CD4-positive, alpha-beta memory T cell (primary cell): ENCODE measurements at regions not wholly inside any gene's neighbourhood (a gene's known extent, or its start where the extent isn't known, plus 50 kb on each side); places are given as distances from the start of the nearest gene placed in this dataset.
"Not testable (repeated sequence)": the region's sequence is repeated elsewhere in the genome, so short reads cannot be mapped to it uniquely, and the experiment has no call there.

ENCODE experiments used
- CTCF ChIA-PET: fragments of 350-600 bp; sonication (Branson Sonifier 250); formaldehyde crosslinking; loops from one replicate; lab custom pipeline; 2021; ENCODE audit warnings: inconsistent platforms; ENCODE audit not compliant: partially characterized antibody; lab: Charles Lee
- POLR2A ChIA-PET: fragments of 350-600 bp; sonication (Branson Sonifier 250); formaldehyde crosslinking; loops from one replicate; lab custom pipeline; 2021; ENCODE audit not compliant: partially characterized antibody; lab: Charles Lee
- DNase-seq, 5 donors: peaks; one replicate each; pipeline versions ENCODE4 v3.0.0 to v3.0.0-alpha.2; 2020 to 2022; ENCODE audit warnings: mixed read lengths in 1 of 5
- H3K27ac ChIP-seq: one replicate; pipeline ENCODE4 v1.7.0; 2013; ENCODE audit warnings: low read depth, low read length
- H3K27me3 ChIP-seq: 2 replicates; pipeline ENCODE4 v1.7.0; 2013; ENCODE audit warnings: mild to moderate bottlenecking, low read length, moderate library complexity; ENCODE audit not compliant: insufficient read depth
- H3K36me3 ChIP-seq: 2 replicates; pipeline ENCODE4 v1.7.0; 2013; ENCODE audit warnings: mild to moderate bottlenecking, low read length, moderate library complexity; ENCODE audit not compliant: insufficient read depth
- H3K4me1 ChIP-seq: 2 replicates; pipeline ENCODE4 v1.7.0; 2013; ENCODE audit warnings: mild to moderate bottlenecking, low read length, moderate library complexity; ENCODE audit not compliant: insufficient read depth
- H3K4me3 ChIP-seq, 2 donors: one replicate each; pipeline ENCODE4 v1.7.0; 2013; ENCODE audit warnings: low read length in 2 of 2, mild to moderate bottlenecking in 1 of 2
- H3K9me3 ChIP-seq, 2 donors: one replicate each; pipeline ENCODE4 v1.7.0; 2013; ENCODE audit warnings: low read length in 2 of 2, control low read depth in 1 of 2; ENCODE audit not compliant: control insufficient read depth in 1 of 2
- H3K27ac Mint-ChIP-seq, 7 donors: one replicate each; pipeline ENCODE4 v1.8.0; 2020 to 2021; ENCODE audit warnings: mixed read lengths in 7 of 7, mild to moderate bottlenecking in 6 of 7, inconsistent platforms in 3 of 7, moderate library complexity in 3 of 7
- H3K27me3 Mint-ChIP-seq, 2 donors: one replicate each; pipeline ENCODE4 v1.8.0; 2020 to 2021; ENCODE audit warnings: mixed read lengths in 2 of 2
- H3K36me3 Mint-ChIP-seq, 2 donors: one replicate each; pipeline ENCODE4 v1.8.0; 2020 to 2021; ENCODE audit warnings: mixed read lengths in 2 of 2, inconsistent platforms in 1 of 2, mild to moderate bottlenecking in 1 of 2
- H3K4me1 Mint-ChIP-seq, 4 donors: one replicate each; pipeline ENCODE4 v1.8.0; 2020 to 2021; ENCODE audit warnings: mixed read lengths in 4 of 4, mild to moderate bottlenecking in 1 of 4
- H3K4me3 Mint-ChIP-seq, 8 donors: one replicate each; pipeline ENCODE4 v1.8.0; 2020 to 2021; ENCODE audit warnings: mixed read lengths in 8 of 8, mild to moderate bottlenecking in 7 of 8, moderate library complexity in 6 of 8, inconsistent platforms in 3 of 8
- H3K9me3 Mint-ChIP-seq, 8 donors: one replicate each; pipeline ENCODE4 v1.8.0; 2020 to 2021; ENCODE audit warnings: mixed read lengths in 8 of 8, mild to moderate bottlenecking in 5 of 8, inconsistent platforms in 3 of 8, moderate library complexity in 1 of 8
- intact Hi-C: fragments of 100-400 bp; cut with micrococcal nuclease; formaldehyde crosslinking; loops from one replicate; pipeline ENCODE4 v1.15.1; 2023

GRCh38 chr17:52885882-52886281, 727.4 kb upstream of the CA10 start:
- H3K4me1 Mint-ChIP-seq, result no peaks in the 10 kb centered on the region
- no peaks in the 10 kb centered on the region for H3K36me3 ChIP-seq
- no peak overlapping the region for H3K27ac ChIP-seq
- DNase-seq, result no peak
- no peak overlapping the region for H3K4me3 ChIP-seq
- H3K4me3 Mint-ChIP-seq, result no peak overlapping the region
- H3K4me1 ChIP-seq, result no peaks in the 10 kb centered on the region
- no peaks in the 10 kb centered on the region for H3K27me3 ChIP-seq
- ChIA-PET CTCF (no interaction called here), POLR2A (no interaction called here)
- peaks cover 0 to 12% (median 6%) of the 10 kb centered on the region in 8 donors for H3K9me3 Mint-ChIP-seq
- no peaks in the 10 kb centered on the region for H3K9me3 ChIP-seq
- no peaks in the 10 kb centered on the region for H3K36me3 Mint-ChIP-seq
- H3K27me3 Mint-ChIP-seq, result peaks cover 0 to 2% of the 10 kb centered on the region in 2 donors
- H3K27ac Mint-ChIP-seq, result no peak overlapping the region
- intact Hi-C loops, result no loop called here

- H3K27ac Mint-ChIP-seq, H3K9me3 ChIP-seq, H3K4me1 ChIP-seq, H3K36me3 ChIP-seq, H3K27ac ChIP-seq, H3K4me3 ChIP-seq, H3K4me3 Mint-ChIP-seq, POLR2A ChIA-PET, H3K27me3 Mint-ChIP-seq, H3K36me3 Mint-ChIP-seq, DNase-seq, H3K27me3 ChIP-seq, H3K4me1 Mint-ChIP-seq, CTCF ChIA-PET, intact Hi-C loops: not testable (repeated sequence)
- peaks cover 0 to 11% (median 6%) of the 10 kb centered on the region in 8 donors for H3K9me3 Mint-ChIP-seq
These were observed 725.5 kb upstream of the CA10 start for GRCh38 chr17:52883907-52884491.

GRCh38 chr17:52846767-52847166, 688.3 kb upstream of the CA10 start:
- H3K27ac Mint-ChIP-seq, DNase-seq, intact Hi-C loops, H3K4me1 Mint-ChIP-seq, H3K9me3 ChIP-seq, POLR2A ChIA-PET, H3K27ac ChIP-seq, H3K4me1 ChIP-seq, H3K27me3 ChIP-seq, CTCF ChIA-PET, H3K4me3 Mint-ChIP-seq, H3K36me3 ChIP-seq, H3K27me3 Mint-ChIP-seq, H3K4me3 ChIP-seq, H3K36me3 Mint-ChIP-seq: not testable (repeated sequence)
- peaks cover 0 to 11% (median 3%) of the 10 kb centered on the region in 8 donors for H3K9me3 Mint-ChIP-seq

GRCh38 chr17:52841971-52842370, 683.5 kb upstream of the CA10 start:
- peaks cover 0 to 7% of the 10 kb centered on the region in 2 donors for H3K9me3 ChIP-seq
- no peaks in the 10 kb centered on the region for H3K36me3 ChIP-seq
- ChIA-PET CTCF (no interaction called here), POLR2A (no interaction called here)
- DNase-seq, result no peak
- no peaks in the 10 kb centered on the region for H3K27me3 ChIP-seq
- Mint-ChIP-seq H3K27ac (no peak overlapping the region), H3K36me3 (no peaks in the 10 kb centered on the region), H3K27me3 (no peaks in the 10 kb centered on the region), H3K4me3 (no peak overlapping the region), H3K4me1 (no peaks in the 10 kb centered on the region), H3K9me3 (peaks cover 2 to 13% (median 6%) of the 10 kb centered on the region in 8 donors)
- no peak overlapping the region for H3K4me3 ChIP-seq
- no peaks in the 10 kb centered on the region for H3K4me1 ChIP-seq
- intact Hi-C loops, result no loop called here
- no peak overlapping the region for H3K27ac ChIP-seq

GRCh38 chr17:52837492-52837891, 679.0 kb upstream of the CA10 start:
- no peaks in the 10 kb centered on the region for H3K27me3 Mint-ChIP-seq
- ChIA-PET POLR2A (no interaction called here), CTCF (no interaction called here)
- Histone ChIP-seq H3K27me3 (no peaks in the 10 kb centered on the region), H3K4me1 (no peaks in the 10 kb centered on the region), H3K36me3 (no peaks in the 10 kb centered on the region), H3K27ac (no peak overlapping the region), H3K9me3 (peaks cover 0 to 3% of the 10 kb centered on the region in 2 donors), H3K4me3 (no peak overlapping the region)
- H3K27ac Mint-ChIP-seq, result no peak overlapping the region
- no peak for DNase-seq
- peaks cover 0 to 7% (median 5%) of the 10 kb centered on the region in 8 donors for H3K9me3 Mint-ChIP-seq
- no peak overlapping the region for H3K4me3 Mint-ChIP-seq
- H3K4me1 Mint-ChIP-seq, result no peaks in the 10 kb centered on the region
- H3K36me3 Mint-ChIP-seq, result no peaks in the 10 kb centered on the region
- intact Hi-C loops, result no loop called here

- no peaks in the 10 kb centered on the region for H3K4me1 ChIP-seq
- Mint-ChIP-seq H3K9me3 (peaks cover 0 to 4% (median under 1%) of the 10 kb centered on the region in 8 donors), H3K27ac (no peak overlapping the region), H3K36me3 (no peaks in the 10 kb centered on the region), H3K4me3 (no peak overlapping the region), H3K4me1 (no peaks in the 10 kb centered on the region), H3K27me3 (no peaks in the 10 kb centered on the region)
- H3K9me3 ChIP-seq, result no peaks in the 10 kb centered on the region
- no peaks in the 10 kb centered on the region for H3K27me3 ChIP-seq
- no peaks in the 10 kb centered on the region for H3K36me3 ChIP-seq
- intact Hi-C loops, result no loop called here
- H3K4me3 ChIP-seq, result no peak overlapping the region
- ChIA-PET CTCF (no interaction called here), POLR2A (no interaction called here)
- no peak overlapping the region for H3K27ac ChIP-seq
- DNase-seq, result no peak
These were observed 673.0 kb upstream of the CA10 start for GRCh38 chr17:52831536-52831935.

- Histone ChIP-seq H3K4me3 (no peak overlapping the region), H3K27me3 (no peaks in the 10 kb centered on the region), H3K36me3 (no peaks in the 10 kb centered on the region), H3K27ac (no peak overlapping the region), H3K4me1 (no peaks in the 10 kb centered on the region), H3K9me3 (no peaks in the 10 kb centered on the region)
- DNase-seq, result no peak
- H3K4me1 Mint-ChIP-seq, result no peaks in the 10 kb centered on the region
- no peak overlapping the region for H3K4me3 Mint-ChIP-seq
- H3K36me3 Mint-ChIP-seq, result no peaks in the 10 kb centered on the region
- H3K27ac Mint-ChIP-seq, result no peak overlapping the region
- POLR2A ChIA-PET, result no interaction called here
- no peaks in the 10 kb centered on the region for H3K27me3 Mint-ChIP-seq
- intact Hi-C loops, result no loop called here
- CTCF ChIA-PET, result no interaction called here
- peaks cover 0 to 4% (median 0%) of the 10 kb centered on the region in 8 donors for H3K9me3 Mint-ChIP-seq
These were observed 670.1 kb upstream of the CA10 start for GRCh38 chr17:52828621-52829020.

GRCh38 chr17:52827526-52827925, 669.0 kb upstream of the CA10 start:
- Histone ChIP-seq H3K36me3 (no peaks in the 10 kb centered on the region), H3K9me3 (no peaks in the 10 kb centered on the region), H3K27me3 (no peaks in the 10 kb centered on the region), H3K27ac (no peak overlapping the region), H3K4me1 (no peaks in the 10 kb centered on the region), H3K4me3 (no peak overlapping the region)
- Mint-ChIP-seq H3K27me3 (no peaks in the 10 kb centered on the region), H3K27ac (no peak overlapping the region), H3K9me3 (peaks cover 0 to 4% (median 0%) of the 10 kb centered on the region in 8 donors), H3K4me1 (no peaks in the 10 kb centered on the region), H3K36me3 (no peaks in the 10 kb centered on the region), H3K4me3 (no peak overlapping the region)
- POLR2A ChIA-PET, result no interaction called here
- intact Hi-C loops, result no loop called here
- CTCF ChIA-PET, result no interaction called here
- DNase-seq, result no peak
